Astrocyte of the spinal cord (primary cell): ENCODE measurements at regions not wholly inside any gene's neighbourhood (a gene's known extent, or its start where the extent isn't known, plus 50 kb on each side); places are given as distances from the start of the nearest gene placed in this dataset.
"Not testable (repeated sequence)": the region's sequence is repeated elsewhere in the genome, so short reads cannot be mapped to it uniquely, and the experiment has no call there.

Experiments
- DNase-seq: peaks from one replicate; pipeline ENCODE4 v3.0.0; 2011; ENCODE audit warnings: low read depth, low spot score
- H3K4me3 ChIP-seq: 2 replicates; pipeline ENCODE4 v1.5.1; 2011; ENCODE audit warnings: low read depth, mild to moderate bottlenecking, low read length, moderate library complexity
- in situ Hi-C: cut with HindIII; loops from 2 replicates; pipeline ENCODE4 v1.10.0; 2017; ENCODE audit warnings: low sequenced_read_pairs
- TF ChIP-seq, protein P1 (sequence below): IDR thresholded peaks from 2 replicates; pipeline ENCODE4 v1.5.1; 2012; ENCODE audit warnings: low read depth, mild to moderate bottlenecking, low read length, inconsistent platforms

GRCh38 chr10:105577865-105578607 is 936.9 kb downstream of the SORCS3 start:
- no peak for DNase-seq
- TF ChIP-seq, protein P1, sequence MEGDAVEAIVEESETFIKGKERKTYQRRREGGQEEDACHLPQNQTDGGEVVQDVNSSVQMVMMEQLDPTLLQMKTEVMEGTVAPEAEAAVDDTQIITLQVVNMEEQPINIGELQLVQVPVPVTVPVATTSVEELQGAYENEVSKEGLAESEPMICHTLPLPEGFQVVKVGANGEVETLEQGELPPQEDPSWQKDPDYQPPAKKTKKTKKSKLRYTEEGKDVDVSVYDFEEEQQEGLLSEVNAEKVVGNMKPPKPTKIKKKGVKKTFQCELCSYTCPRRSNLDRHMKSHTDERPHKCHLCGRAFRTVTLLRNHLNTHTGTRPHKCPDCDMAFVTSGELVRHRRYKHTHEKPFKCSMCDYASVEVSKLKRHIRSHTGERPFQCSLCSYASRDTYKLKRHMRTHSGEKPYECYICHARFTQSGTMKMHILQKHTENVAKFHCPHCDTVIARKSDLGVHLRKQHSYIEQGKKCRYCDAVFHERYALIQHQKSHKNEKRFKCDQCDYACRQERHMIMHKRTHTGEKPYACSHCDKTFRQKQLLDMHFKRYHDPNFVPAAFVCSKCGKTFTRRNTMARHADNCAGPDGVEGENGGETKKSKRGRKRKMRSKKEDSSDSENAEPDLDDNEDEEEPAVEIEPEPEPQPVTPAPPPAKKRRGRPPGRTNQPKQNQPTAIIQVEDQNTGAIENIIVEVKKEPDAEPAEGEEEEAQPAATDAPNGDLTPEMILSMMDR = no peak
- in situ Hi-C loops = no loop called here
- no peak overlapping the region for H3K4me3 ChIP-seq

- in situ Hi-C loops = no loop called here
- H3K4me3 ChIP-seq = no peak overlapping the region
- TF ChIP-seq, protein P1 = no peak
- no peak for DNase-seq
Measured at GRCh38 chr10:105559333-105560097, 918.4 kb downstream of the SORCS3 start.

GRCh38 chr10:105550453-105550852 is 909.4 kb downstream of the SORCS3 start:
- DNase-seq, H3K4me3 ChIP-seq, in situ Hi-C loops: not testable (repeated sequence)

DNA sequence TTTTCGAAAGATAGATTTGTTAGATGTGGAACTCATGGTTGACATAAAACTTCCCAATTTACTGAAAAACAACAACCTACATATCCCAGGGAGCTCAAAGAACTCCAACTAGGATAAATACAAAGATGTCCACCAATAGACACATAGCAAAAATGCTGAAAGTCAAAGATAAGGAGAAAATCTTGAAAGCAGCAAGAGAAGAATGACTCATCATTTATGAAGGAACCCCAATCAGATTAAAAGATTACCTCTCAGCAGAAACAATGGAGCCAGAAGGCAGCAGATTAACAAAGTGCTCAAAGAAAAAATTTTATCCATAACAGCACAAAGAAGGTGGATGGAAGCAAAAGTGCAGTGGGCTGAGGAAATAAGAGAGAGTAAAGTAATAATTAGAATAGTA is 908.6 kb downstream of the SORCS3 start:
- TF ChIP-seq, protein P1 = no peak
- DNase-seq = no peak
- in situ Hi-C loops = no loop called here
- no peak overlapping the region for H3K4me3 ChIP-seq

- in situ Hi-C loops = no loop called here
- DNase-seq = no peak
- TF ChIP-seq, protein P1 = no peak
- no peak overlapping the region for H3K4me3 ChIP-seq
Measured at GRCh38 chr10:105545101-105545500, 904.0 kb downstream of the SORCS3 start.

GRCh38 chr10:105540381-105540780 is 899.3 kb downstream of the SORCS3 start:
- no peak overlapping the region for H3K4me3 ChIP-seq
- in situ Hi-C loops = no loop called here
- no peak for DNase-seq
- TF ChIP-seq, protein P1 = no peak

GRCh38 chr10:105538874-105539273 is 897.8 kb downstream of the SORCS3 start:
- in situ Hi-C loops = no loop called here
- no peak overlapping the region for H3K4me3 ChIP-seq
- TF ChIP-seq, protein P1 = no peak
- no peak for DNase-seq
